HL-60 (cell line): ENCODE measurements at regions not wholly inside any gene's neighbourhood (a gene's known extent, or its start where the extent isn't known, plus 50 kb on each side); places are given as distances from the start of the nearest gene placed in this dataset.

Experiments used
- TF ChIP-seq, protein P1 (sequence below): IDR thresholded peaks from one replicate; pipeline ENCODE4 v1.5.1; 2011; ENCODE audit warnings: low read length, control low read depth, inconsistent platforms; ENCODE audit not compliant: insufficient read depth
- TF ChIP-seq, protein P2 (sequence below): IDR thresholded peaks from 2 replicates; pipeline ENCODE4 v1.6.1; 2012; ENCODE audit warnings: low read depth; ENCODE audit not compliant: insufficient replicate concordance

DNA sequence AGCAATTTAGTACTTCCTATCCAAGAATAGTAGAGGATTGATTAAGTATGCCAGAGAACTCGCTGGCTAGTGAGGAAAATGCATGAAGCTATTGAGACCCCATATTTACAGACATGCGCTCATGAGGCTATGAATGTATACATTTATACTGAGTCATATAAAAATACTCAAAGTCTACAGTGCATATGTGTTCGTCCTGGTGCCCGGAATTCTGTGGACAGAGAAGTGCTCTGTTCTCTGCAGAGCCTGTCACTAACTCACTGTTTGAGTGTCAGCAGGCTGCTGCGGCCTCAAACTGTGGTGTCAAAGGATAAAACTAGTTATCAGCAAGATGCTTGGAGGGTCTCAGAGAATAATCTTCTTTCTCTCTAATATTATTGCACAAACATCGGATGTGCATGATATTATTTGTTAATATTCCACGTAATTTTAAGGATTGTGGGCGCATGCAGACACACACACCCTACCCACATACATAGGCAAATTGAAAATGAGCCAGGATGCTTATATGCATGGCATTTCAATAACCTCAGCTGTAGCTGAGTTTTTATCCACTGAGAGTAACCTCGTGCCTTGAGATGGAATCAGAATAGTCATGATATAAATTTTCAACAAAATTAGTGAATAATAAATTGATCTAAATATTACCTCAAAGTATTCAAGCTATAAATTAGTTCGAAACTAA is 50.0 kb upstream of the TSC22D2 start:
- TF ChIP-seq, protein P1, sequence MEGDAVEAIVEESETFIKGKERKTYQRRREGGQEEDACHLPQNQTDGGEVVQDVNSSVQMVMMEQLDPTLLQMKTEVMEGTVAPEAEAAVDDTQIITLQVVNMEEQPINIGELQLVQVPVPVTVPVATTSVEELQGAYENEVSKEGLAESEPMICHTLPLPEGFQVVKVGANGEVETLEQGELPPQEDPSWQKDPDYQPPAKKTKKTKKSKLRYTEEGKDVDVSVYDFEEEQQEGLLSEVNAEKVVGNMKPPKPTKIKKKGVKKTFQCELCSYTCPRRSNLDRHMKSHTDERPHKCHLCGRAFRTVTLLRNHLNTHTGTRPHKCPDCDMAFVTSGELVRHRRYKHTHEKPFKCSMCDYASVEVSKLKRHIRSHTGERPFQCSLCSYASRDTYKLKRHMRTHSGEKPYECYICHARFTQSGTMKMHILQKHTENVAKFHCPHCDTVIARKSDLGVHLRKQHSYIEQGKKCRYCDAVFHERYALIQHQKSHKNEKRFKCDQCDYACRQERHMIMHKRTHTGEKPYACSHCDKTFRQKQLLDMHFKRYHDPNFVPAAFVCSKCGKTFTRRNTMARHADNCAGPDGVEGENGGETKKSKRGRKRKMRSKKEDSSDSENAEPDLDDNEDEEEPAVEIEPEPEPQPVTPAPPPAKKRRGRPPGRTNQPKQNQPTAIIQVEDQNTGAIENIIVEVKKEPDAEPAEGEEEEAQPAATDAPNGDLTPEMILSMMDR: no peak
- TF ChIP-seq, protein P2, sequence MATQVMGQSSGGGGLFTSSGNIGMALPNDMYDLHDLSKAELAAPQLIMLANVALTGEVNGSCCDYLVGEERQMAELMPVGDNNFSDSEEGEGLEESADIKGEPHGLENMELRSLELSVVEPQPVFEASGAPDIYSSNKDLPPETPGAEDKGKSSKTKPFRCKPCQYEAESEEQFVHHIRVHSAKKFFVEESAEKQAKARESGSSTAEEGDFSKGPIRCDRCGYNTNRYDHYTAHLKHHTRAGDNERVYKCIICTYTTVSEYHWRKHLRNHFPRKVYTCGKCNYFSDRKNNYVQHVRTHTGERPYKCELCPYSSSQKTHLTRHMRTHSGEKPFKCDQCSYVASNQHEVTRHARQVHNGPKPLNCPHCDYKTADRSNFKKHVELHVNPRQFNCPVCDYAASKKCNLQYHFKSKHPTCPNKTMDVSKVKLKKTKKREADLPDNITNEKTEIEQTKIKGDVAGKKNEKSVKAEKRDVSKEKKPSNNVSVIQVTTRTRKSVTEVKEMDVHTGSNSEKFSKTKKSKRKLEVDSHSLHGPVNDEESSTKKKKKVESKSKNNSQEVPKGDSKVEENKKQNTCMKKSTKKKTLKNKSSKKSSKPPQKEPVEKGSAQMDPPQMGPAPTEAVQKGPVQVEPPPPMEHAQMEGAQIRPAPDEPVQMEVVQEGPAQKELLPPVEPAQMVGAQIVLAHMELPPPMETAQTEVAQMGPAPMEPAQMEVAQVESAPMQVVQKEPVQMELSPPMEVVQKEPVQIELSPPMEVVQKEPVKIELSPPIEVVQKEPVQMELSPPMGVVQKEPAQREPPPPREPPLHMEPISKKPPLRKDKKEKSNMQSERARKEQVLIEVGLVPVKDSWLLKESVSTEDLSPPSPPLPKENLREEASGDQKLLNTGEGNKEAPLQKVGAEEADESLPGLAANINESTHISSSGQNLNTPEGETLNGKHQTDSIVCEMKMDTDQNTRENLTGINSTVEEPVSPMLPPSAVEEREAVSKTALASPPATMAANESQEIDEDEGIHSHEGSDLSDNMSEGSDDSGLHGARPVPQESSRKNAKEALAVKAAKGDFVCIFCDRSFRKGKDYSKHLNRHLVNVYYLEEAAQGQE: no peak
